CD14-positive monocyte (primary cell): ENCODE measurements at regions not wholly inside any gene's neighbourhood (a gene's known extent, or its start where the extent isn't known, plus 50 kb on each side); places are given as distances from the start of the nearest gene placed in this dataset.

Source experiments
- DNase-seq, 3 donors: peaks; one replicate each; pipeline ENCODE4 v3.0.0-alpha.2; 2011 to 2022
- H2AFZ ChIP-seq: 2 replicates; pipeline ENCODE4 v1.6.0; 2012; ENCODE audit warnings: mild to moderate bottlenecking, low read depth, low read length, inconsistent platforms; ENCODE audit not compliant: insufficient read depth, poor library complexity, severe bottlenecking
- H3K27ac ChIP-seq, 2 donors: 1 replicate in 1 of 2; 2 replicates in 1 of 2; pipeline ENCODE4 v1.5.1; 2012 to 2013; ENCODE audit warnings: low read length in 2 of 2, control low read depth in 1 of 2, inconsistent platforms in 1 of 2, low read depth in 1 of 2, mild to moderate bottlenecking in 1 of 2
- H3K27me3 ChIP-seq, 2 donors: one replicate each; pipeline versions ENCODE4 v1.6.0 to v1.6.1; 2011 to 2013; ENCODE audit warnings: low read length in 2 of 2; ENCODE audit not compliant: control insufficient read depth in 2 of 2, insufficient read depth in 2 of 2
- H3K36me3 ChIP-seq, 2 donors: replicated peaks in 1 of 2; 1 replicate in 1 of 2; 2 replicates in 1 of 2; pipeline versions ENCODE4 v1.5.1 to v1.6.1; 2012 to 2013; ENCODE audit warnings: low read length in 2 of 2, control low read depth in 1 of 2, inconsistent platforms in 1 of 2, mild to moderate bottlenecking in 1 of 2; ENCODE audit not compliant: insufficient read depth in 2 of 2, control insufficient read depth in 1 of 2
- H3K4me1 ChIP-seq, 2 donors: 1 replicate in 1 of 2; 2 replicates in 1 of 2; pipeline versions ENCODE4 v1.5.1 to v1.6.1; 2012 to 2013; ENCODE audit warnings: low read length in 2 of 2, control low read depth in 1 of 2, inconsistent platforms in 1 of 2, mild to moderate bottlenecking in 1 of 2, moderate library complexity in 1 of 2; ENCODE audit not compliant: insufficient read depth in 2 of 2, control insufficient read depth in 1 of 2
- H3K4me2 ChIP-seq: replicated peaks from 2 replicates; pipeline ENCODE3; 2012; ENCODE audit warnings: low read length, moderate library complexity, mild to moderate bottlenecking; ENCODE audit not compliant: poor library complexity, severe bottlenecking; ENCODE audit errors: extremely low read depth
- H3K4me3 ChIP-seq, 3 experiments: fragments of 200-600 bp in 1 of 3; sonication (generic) in 1 of 3; replicated peaks in 1 of 3; 1 replicate in 2 of 3; 2 replicates in 1 of 3; pipeline ENCODE4 v1.5.1; 2011 to 2013; ENCODE audit warnings: low read length in 3 of 3, mild to moderate bottlenecking in 3 of 3, control low read depth in 2 of 3, low read depth in 2 of 3, inconsistent platforms in 1 of 3, moderate library complexity in 1 of 3
- H3K79me2 ChIP-seq: 2 replicates; pipeline ENCODE4 v1.6.0; 2012; ENCODE audit warnings: mild to moderate bottlenecking, control low read depth, inconsistent platforms, low read length, moderate library complexity; ENCODE audit not compliant: insufficient read depth
- H3K9ac ChIP-seq: 2 replicates; pipeline ENCODE4 v1.6.0; 2017; ENCODE audit warnings: low read length, mild to moderate bottlenecking; ENCODE audit not compliant: insufficient read depth, poor library complexity, severe bottlenecking
- H3K9me3 ChIP-seq, 2 donors: replicated peaks in 1 of 2; 1 replicate in 1 of 2; 2 replicates in 1 of 2; pipeline versions ENCODE4 v1.5.1 to v1.6.1; 2012 to 2013; ENCODE audit warnings: low read length in 2 of 2, control low read depth in 1 of 2; ENCODE audit not compliant: control insufficient read depth in 1 of 2, insufficient read depth in 1 of 2
- H4K20me1 ChIP-seq: 2 replicates; pipeline ENCODE4 v1.6.0; 2012; ENCODE audit warnings: mild to moderate bottlenecking, low read length, control low read depth, moderate library complexity; ENCODE audit not compliant: insufficient read depth
- H3K27ac Mint-ChIP-seq, 7 donors: one replicate each; pipeline ENCODE4 v1.8.0; 2020; ENCODE audit warnings: mild to moderate bottlenecking in 7 of 7, mixed read lengths in 7 of 7, moderate library complexity in 6 of 7, inconsistent platforms in 2 of 7
- H3K27me3 Mint-ChIP-seq, 3 donors: one replicate each; pipeline ENCODE4 v1.8.0; 2021 to 2022; ENCODE audit warnings: low read depth in 3 of 3, mild to moderate bottlenecking in 3 of 3, mixed read lengths in 3 of 3, moderate library complexity in 3 of 3, inconsistent platforms in 1 of 3
- H3K36me3 Mint-ChIP-seq, 2 donors: one replicate each; pipeline ENCODE4 v1.8.0; 2020; ENCODE audit warnings: mixed read lengths in 2 of 2, inconsistent platforms in 1 of 2, mild to moderate bottlenecking in 1 of 2
- H3K4me1 Mint-ChIP-seq: one replicate; pipeline ENCODE4 v1.8.0; 2020; ENCODE audit warnings: mild to moderate bottlenecking, mixed read lengths
- H3K4me3 Mint-ChIP-seq, 2 donors: one replicate each; pipeline ENCODE4 v1.8.0; 2020; ENCODE audit warnings: mild to moderate bottlenecking in 2 of 2, mixed read lengths in 2 of 2, moderate library complexity in 1 of 2
- H3K9me3 Mint-ChIP-seq, 7 donors: one replicate each; pipeline ENCODE4 v1.8.0; 2020 to 2022; ENCODE audit warnings: mixed read lengths in 7 of 7, mild to moderate bottlenecking in 6 of 7, moderate library complexity in 6 of 7, inconsistent platforms in 2 of 7
- CTCF ChIP-seq: fragments of 200-600 bp; IDR thresholded peaks from one replicate; pipeline ENCODE4 v1.8.0; 2022; ENCODE audit warnings: antibody characterized with exemption, mild to moderate bottlenecking
- WGBS: methylation state at CpG from one replicate; pipeline ENCODE4 v1.1.5; 2013; ENCODE audit warnings: missing lambda C conversion rate; ENCODE audit not compliant: insufficient coverage; 5-methylcytosine and 5-hydroxymethylcytosine counted together
- intact Hi-C, 2 donors: fragments of 100-400 bp; cut with micrococcal nuclease; formaldehyde crosslinking; loops; one replicate each; pipeline versions ENCODE4 v1.15.0 to v1.15.1; 2023

DNA sequence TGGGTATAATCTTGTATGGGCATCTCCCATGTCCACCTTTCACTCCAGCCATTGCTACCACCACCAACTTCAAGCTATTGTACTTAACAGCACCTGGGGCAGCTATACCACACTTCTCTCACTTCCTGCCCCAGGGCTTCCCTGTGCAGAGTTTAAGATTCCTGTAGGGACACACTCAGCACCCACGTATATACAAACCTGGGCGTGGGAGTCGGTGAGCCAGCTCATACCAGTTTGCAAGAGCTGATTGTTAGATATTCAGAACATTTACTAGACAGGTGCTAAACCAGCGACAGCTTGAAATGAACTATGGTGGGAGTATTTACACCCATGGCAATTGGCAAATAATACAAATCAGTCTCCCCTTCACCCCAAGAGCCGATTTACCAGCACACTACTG lies 114.8 kb upstream of the CSF3R start:
- no peak overlapping the region for H3K27ac Mint-ChIP-seq
- Histone ChIP-seq H3K36me3 (no peaks in the 10 kb centered on the region), H3K4me1 (no peaks in the 10 kb centered on the region), H3K27ac (no peak overlapping the region), H3K4me2 (no peak overlapping the region), H3K9ac (no peak overlapping the region), H3K27me3 (peaks cover 0 to 2% of the 10 kb centered on the region in 2 donors), H3K79me2 (no peaks in the 10 kb centered on the region), H3K9me3 (no peaks in the 10 kb centered on the region), H4K20me1 (no peaks in the 10 kb centered on the region), H2AFZ (no peak overlapping the region), H3K4me3 (no peak overlapping the region)
- DNase-seq, result no peak
- H3K9me3 Mint-ChIP-seq, result peaks cover 0 to 4% (median 0%) of the 10 kb centered on the region in 7 donors
- H3K4me3 Mint-ChIP-seq, result no peak overlapping the region
- H3K27me3 Mint-ChIP-seq, result peaks cover 7 to 26% (median 15%) of the 10 kb centered on the region in 3 donors
- TF ChIP-seq CTCF, result no peak
- H3K4me1 Mint-ChIP-seq, result peaks cover 4% of the 10 kb centered on the region
- intact Hi-C loops, result no loop called here
- H3K36me3 Mint-ChIP-seq, result no peaks in the 10 kb centered on the region
- WGBS, result 100% methylated on average over 3 of the region's 5 CpGs

GRCh38 chr1:36595921-36596320 lies 113.2 kb upstream of the CSF3R start:
- 81% methylated on average over 6 of the region's 11 CpGs for WGBS
- no peak overlapping the region for H3K27ac ChIP-seq
- H3K4me1 ChIP-seq, result no peaks in the 10 kb centered on the region
- H3K27me3 ChIP-seq, result peaks cover 2 to 7% of the 10 kb centered on the region in 2 donors
- no peak overlapping the region for H2AFZ ChIP-seq
- H3K79me2 ChIP-seq, result no peaks in the 10 kb centered on the region
- no peak for TF ChIP-seq CTCF
- no peaks in the 10 kb centered on the region for H4K20me1 ChIP-seq
- no peak overlapping the region for H3K4me3 ChIP-seq
- H3K4me2 ChIP-seq, result no peak overlapping the region
- intact Hi-C loops, result no loop called here
- Mint-ChIP-seq H3K27me3 (peaks cover 7 to 33% (median 21%) of the 10 kb centered on the region in 3 donors), H3K9me3 (peaks cover 0 to 4% (median 0%) of the 10 kb centered on the region in 7 donors), H3K4me1 (peaks cover 8% of the 10 kb centered on the region), H3K36me3 (no peaks in the 10 kb centered on the region), H3K27ac (no peak overlapping the region), H3K4me3 (no peak overlapping the region)
- H3K9ac ChIP-seq, result no peak overlapping the region
- DNase-seq, result no peak
- H3K36me3 ChIP-seq, result no peaks in the 10 kb centered on the region
- H3K9me3 ChIP-seq, result no peaks in the 10 kb centered on the region
